PC-3 (cell line): ENCODE measurements at regions not wholly inside any gene's neighbourhood (a gene's known extent, or its start where the extent isn't known, plus 50 kb on each side); places are given as distances from the start of the nearest gene placed in this dataset.

ENCODE experiments used
- EZH2 ChIP-seq: fragments of 300-600 bp; sonication (generic); IDR thresholded peaks from one replicate; pipeline ENCODE4 v1.6.1; 2017; ENCODE audit warnings: antibody characterized with exemption, mild to moderate bottlenecking, low read length; ENCODE audit not compliant: unreplicated experiment
- EZH2phosphoT487 ChIP-seq: fragments of 300-600 bp; sonication (generic); IDR thresholded peaks from 2 replicates; pipeline ENCODE4 v1.6.1; 2018; ENCODE audit warnings: mild to moderate bottlenecking, antibody characterized with exemption, low read length, borderline replicate concordance
- TF ChIP-seq, protein P1 (sequence below): fragments of 300-600 bp; sonication (generic); conservative IDR thresholded peaks from 2 replicates; pipeline ENCODE4 v1.5.1; 2017; ENCODE audit warnings: antibody characterized with exemption, low read depth, mild to moderate bottlenecking, low read length

DNA sequence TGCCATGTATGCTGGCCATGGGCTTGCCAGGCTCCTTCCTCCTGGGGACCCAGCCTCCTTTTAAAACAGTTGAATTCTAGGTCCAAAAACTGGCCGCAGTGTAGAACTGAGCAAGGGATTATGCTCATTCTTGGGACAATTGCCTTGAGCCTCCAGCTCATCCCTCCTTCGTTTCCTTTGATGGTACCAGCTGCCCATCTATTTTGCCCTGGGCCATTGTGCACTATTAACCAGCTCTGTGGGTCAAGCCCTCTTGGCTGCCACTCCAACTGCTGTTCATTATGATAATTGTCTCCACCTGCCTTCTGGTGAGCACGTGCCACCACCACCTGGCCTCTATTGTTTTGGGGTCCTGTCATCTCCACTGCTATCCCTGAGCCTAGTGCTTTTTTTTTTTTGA lies 75.8 kb upstream of the SYN2 start:
- TF ChIP-seq, protein P1, sequence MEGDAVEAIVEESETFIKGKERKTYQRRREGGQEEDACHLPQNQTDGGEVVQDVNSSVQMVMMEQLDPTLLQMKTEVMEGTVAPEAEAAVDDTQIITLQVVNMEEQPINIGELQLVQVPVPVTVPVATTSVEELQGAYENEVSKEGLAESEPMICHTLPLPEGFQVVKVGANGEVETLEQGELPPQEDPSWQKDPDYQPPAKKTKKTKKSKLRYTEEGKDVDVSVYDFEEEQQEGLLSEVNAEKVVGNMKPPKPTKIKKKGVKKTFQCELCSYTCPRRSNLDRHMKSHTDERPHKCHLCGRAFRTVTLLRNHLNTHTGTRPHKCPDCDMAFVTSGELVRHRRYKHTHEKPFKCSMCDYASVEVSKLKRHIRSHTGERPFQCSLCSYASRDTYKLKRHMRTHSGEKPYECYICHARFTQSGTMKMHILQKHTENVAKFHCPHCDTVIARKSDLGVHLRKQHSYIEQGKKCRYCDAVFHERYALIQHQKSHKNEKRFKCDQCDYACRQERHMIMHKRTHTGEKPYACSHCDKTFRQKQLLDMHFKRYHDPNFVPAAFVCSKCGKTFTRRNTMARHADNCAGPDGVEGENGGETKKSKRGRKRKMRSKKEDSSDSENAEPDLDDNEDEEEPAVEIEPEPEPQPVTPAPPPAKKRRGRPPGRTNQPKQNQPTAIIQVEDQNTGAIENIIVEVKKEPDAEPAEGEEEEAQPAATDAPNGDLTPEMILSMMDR: no peak
- TF ChIP-seq EZH2: no peak
- TF ChIP-seq EZH2phosphoT487: no peak
